Fibroblast of lung (primary cell): ENCODE measurements at regions not wholly inside any gene's neighbourhood (a gene's known extent, or its start where the extent isn't known, plus 50 kb on each side); places are given as distances from the start of the nearest gene placed in this dataset.

ENCODE experiments used
- CTCF ChIP-seq, 2 donors: IDR thresholded peaks in 1 of 2; conservative IDR thresholded peaks in 1 of 2; 1 replicate in 1 of 2; 2 replicates in 1 of 2; pipeline ENCODE4 v1.5.1; 2011 to 2012; ENCODE audit warnings: low read length in 2 of 2, control low read depth in 1 of 2, inconsistent platforms in 1 of 2, low read depth in 1 of 2, mild to moderate bottlenecking in 1 of 2
- EZH2 ChIP-seq: IDR thresholded peaks from 2 replicates; pipeline ENCODE4 v1.5.1; 2012; ENCODE audit warnings: low read length, control low read depth, mild to moderate bottlenecking; ENCODE audit errors: missing control alignments

GRCh38 chr6:15947923-15948322 lies 181.0 kb upstream of the MYLIP start:
- TF ChIP-seq CTCF (conservative IDR thresholded peaks at IDR 0.05 in 1 of 2, IDR thresholded peaks at IDR 0.05 in 1 of 2; ENCODE audit: low read depth in 1 of 2, low read length in 2 of 2), result no peak
- TF ChIP-seq EZH2, result no peak
